Activated CD8-positive, alpha-beta memory T cell treated with anti-CD3 and anti-CD28 coated beads, Interleukin-2, amount 50 U/mL, for 48 hours (primary cell): ENCODE measurements at regions not wholly inside any gene's neighbourhood (a gene's known extent, or its start where the extent isn't known, plus 50 kb on each side); places are given as distances from the start of the nearest gene placed in this dataset.
"Not testable (repeated sequence)": the region's sequence is repeated elsewhere in the genome, so short reads cannot be mapped to it uniquely, and the experiment has no call there.

ENCODE experiments used
- DNase-seq: peaks from one replicate; pipeline ENCODE4 v3.0.0-alpha.2; 2020

DNA sequence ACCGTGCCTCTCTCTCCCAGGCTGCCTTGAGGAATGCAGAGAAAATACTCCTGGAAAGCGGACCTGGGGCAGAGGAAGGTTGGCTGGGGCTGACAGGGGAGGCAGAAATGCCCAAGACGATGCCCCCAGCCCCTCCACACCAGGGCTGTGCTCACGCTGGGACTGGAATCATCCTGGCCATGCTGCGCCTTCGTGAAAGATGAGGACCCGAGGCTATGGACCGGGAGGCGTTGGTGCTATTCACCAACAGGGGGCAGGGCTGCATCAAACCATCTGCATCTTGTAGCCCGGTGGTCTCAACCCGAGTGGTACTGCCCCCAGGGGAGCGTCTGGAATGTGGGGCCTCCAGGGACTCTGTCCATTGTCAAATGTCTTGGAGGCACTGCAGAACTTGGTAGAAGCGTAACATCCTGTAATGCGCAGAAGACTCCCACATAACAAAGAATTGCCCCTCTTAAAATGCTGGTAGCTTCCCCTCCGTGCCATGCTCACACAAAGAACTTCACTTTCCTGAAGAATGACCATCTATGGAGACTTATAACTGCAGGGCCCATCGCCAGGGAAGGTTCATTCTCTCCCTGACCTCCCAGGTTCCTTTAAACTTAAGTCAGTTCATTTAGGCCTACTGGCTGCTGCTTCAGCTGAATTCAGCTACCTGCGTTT is 251.2 kb downstream of the RRAGC start:
- DNase-seq = peak; percentile 57

DNA sequence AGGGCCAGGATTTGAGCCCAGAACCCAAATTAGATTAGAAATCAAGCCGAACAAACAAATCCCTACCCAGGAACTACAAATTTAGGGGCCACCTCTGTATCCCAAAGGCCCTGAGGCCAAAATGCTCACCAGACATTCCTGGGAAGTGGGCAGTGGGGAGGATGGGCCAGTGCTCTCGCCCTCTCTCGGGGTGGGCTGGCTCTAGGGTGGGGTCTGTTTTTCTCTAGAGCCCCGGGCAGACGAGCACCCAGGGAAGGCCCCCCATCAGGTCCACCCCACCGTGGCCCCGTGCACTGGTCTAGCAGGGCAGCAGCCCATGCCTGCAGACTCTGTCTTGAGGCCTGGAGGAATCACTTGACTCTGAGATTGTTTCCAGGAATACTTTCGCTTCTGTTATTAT is 252.0 kb downstream of the RRAGC start:
- no peak for DNase-seq

DNA sequence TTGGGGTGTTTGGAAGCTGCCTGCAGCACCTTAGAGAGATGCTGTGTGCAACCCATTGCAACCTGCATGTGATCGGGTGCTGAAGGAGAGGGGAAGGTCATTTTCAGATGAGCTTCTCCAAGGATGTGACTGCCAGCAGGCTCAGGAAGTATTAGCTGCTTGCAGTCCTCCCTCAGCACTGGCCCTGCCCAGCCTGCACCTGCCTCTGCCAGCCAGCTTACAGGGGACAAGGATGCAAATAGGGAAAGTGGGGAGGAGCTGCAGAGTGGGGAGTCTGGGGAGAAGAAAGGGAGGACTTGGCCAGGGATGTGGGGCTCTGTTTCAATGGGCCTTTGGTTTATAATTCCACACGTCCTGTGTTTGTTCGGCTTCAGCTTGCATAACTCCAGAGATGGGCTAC is 254.5 kb downstream of the RRAGC start:
- peak; percentile 8 for DNase-seq

DNA sequence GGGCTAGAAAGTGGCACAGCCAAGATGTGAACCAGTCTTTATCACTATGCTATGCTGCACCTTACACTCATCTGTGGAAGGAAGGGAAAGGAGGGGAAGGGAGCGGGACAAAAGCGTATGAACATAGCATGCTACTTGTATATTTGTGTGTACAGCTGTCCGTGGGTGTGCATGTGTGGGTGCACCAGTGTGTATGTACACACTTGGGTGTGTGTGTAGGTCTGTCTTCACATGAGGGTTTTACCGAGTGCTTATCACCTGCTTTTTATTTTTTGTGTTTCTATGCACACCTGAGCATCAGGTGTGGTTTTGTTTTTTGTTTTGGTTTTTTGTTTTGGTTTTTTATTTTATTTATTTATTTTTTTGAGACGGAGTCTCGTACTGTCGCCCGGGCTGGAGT is 255.7 kb downstream of the RRAGC start:
- DNase-seq = no peak

DNA sequence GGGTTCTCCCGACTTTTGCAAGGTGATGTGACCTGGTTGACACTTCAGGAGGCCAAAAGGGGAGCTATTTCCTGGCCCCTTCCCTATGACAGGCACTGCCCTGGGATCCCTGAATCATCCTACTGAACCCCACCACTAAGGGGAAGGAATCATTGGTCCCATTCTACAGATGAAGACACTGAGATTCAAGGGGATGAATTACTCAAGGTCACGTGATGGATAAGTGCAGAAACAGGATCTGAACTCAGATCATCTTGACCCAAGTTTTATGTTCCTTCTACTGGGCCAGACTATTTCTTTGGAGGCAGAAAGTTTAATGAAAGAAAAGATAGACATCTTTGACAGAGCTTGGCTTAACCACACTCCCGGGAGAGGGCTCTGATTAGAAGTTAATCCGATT is 258.7 kb downstream of the RRAGC start:
- DNase-seq = no peak

DNA sequence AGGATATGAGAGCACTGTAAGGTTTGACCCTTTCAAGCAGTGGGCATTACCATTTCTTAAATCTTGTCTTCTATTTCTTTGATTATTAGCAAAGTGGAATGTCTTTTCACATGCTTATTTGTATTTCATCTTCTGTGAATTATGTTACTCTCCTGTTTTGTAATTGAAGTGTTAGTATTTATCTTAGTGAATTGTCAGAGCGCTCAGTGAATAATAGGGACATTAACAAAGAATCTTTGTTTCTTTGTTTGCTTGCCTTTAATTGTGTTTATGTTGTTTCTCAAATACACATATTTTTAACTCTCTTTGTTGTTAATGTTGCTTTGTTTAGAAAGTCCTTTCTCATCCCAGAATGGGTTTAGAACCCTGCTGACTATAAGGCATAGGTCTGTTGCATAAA is 259.3 kb downstream of the RRAGC start:
- DNase-seq = no peak

DNA sequence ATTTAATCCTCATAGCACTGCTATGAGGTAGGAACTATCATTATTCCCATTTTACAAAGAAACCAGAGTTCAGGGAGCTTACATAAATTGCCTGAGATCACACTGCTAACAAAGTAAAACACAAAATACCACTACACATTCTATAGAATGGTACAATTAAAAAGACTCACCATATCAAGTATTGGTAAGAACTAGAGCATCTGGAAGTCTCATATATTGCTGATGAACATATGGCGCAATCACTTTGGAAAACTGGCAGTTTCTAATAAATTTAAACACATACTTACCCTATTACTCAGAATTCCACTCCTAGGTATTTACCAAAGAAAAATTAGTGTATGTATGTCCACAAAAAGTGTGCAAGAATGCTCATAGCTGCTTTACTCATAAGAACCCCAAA is 261.5 kb downstream of the RRAGC start:
- no peak for DNase-seq

DNA sequence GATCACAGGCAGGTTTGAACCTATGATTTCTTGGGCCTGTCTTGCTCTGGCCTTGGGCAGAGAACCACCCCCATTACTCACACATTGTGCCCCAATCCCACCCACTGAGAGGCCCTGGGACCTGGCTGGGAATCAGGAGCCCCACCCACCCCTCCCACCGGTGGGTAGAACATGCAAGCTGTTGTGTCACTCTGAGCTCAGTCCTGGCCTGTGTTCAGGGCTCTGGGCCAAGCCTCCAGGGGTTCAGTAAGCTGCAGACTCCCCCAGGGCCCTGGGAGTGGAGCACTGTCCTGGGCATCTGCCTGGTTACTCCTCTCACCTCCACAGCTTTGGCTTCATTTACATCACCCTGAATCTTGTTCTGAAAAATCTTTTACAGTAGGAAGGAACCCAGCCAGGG is 270.5 kb downstream of the RRAGC start:
- DNase-seq = no peak

DNA sequence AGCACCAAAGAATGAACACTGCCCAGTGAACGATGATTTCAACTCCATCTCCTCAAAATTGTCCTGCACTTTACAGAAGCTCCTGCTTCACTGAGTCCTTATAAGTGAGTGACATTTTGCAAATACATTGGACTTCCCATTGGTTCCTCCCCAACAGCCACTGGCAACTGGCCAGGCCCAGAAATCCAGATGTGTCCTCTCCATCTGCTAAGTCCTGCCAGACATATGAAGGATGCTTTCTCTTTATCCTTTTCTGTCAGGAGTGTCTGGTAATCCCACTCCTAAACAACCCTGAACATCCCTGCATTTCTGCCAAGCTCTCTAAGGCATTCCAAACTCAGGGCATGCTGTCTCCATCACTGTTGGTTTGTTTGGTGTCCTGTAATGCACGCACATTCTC is 271.8 kb downstream of the RRAGC start:
- no peak for DNase-seq

DNA sequence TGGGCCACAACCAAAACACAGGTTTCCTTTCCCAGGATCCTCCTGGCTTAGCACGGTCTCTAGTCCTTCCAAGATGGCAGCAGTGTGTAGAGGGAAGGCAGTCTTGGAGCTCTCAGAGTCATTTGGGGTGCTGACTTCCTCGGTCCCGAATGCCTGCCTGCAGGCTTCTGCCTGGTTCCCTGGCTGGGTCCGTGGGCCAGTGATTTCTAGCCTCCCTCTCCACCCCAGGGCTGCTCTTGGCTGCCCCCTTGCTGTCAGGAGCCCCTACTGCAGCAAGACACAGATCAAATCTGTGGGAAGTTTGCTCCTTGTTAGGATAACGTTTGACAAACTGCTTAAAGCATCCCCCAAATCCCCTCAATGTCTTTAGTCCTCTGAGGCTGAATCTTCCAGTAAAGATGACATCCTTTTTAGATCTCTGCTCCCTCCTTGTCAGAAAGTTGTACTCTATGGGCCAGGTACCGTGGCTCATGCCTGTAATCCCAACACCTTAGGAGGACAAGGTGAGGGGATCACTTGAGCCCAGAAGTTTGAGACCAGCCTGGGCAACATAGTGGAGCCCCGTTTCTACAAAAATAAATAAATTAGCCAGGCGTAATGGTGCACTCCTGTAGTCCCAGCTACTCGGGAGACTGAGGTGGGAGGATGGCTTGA is 272.5 kb downstream of the RRAGC start:
- DNase-seq = peak; percentile 81

DNA sequence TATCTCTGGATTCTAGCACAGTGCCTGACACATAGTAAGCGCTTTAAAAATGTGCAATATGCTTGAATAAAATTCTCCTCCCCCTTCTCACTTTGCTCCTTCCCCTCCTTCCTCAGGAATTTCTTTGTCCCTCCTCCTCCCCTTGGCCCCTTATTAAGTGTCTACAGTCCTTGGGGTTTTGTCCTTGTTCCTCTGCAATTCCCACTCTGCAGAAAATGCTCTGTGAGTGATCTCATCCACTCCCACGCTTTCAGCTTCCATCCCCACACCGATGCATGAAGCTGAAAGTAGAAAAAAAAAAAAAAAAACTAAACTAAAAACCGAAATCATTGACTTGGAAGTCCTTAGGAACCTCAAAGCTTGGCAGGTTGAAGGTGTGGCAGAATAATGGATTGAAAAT is 273.6 kb downstream of the RRAGC start:
- DNase-seq = no peak

DNA sequence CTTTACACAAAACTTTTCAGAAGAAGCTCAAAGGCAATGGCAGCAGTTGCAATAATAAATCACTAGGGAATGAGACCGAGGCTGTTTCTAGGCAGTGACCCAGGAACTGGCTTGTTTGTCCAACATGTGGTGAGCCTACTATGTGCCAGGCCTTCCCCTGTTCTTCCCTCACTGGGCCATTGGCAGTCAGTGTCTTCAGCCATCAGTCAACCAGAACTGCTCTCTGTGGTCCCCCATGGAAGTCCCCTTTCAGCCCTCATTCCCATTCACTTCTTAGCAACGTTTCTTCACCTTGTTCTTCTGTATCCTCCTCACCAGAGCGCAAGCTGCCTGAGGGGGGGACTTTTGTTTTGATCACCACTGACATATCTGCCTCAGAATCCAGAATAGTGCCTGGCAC is 274.1 kb downstream of the RRAGC start:
- peak; percentile 23 for DNase-seq

DNA sequence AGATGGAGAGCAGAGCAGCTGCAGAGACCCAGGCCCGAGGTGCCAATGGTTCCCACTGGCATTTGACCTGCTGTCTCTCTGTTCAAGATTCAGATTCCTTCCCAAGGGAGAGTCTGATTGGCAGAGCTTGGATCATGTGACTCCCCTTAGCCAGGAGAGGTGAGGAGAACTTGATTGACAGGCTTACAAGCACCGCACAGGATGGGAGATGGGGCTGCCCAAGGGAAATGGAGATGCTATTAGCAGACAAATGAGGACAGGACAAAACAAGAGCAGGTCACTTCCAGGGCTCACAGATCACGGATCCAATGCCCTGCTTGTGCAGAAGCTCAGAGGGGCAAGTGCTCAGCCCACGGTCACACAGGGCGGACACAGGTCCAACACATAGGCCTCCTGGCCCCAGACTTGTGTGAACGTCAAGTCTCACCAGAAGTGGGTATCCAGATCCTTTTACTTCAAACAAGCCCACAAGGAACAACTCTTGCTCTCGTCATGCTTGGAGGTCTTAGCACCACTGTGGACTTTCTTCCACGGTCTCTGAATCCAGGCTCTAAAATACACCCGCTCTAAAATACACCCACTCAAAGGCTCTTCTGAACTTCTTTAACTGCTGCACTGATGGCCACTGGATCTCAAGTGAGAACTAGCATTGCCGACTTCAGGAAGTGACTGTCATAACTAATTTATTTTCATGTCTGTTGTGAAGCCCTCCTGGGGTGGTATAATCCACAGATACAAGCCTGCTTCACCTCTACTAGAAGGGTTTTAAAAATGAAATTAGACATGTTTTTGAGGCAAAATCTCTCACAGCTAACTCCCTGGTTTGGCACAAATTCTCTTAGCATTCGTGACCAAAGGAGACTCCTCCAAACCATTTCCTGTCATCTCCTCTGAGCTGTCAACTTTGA is 274.9 kb downstream of the RRAGC start:
- peak; percentile 12 for DNase-seq

DNA sequence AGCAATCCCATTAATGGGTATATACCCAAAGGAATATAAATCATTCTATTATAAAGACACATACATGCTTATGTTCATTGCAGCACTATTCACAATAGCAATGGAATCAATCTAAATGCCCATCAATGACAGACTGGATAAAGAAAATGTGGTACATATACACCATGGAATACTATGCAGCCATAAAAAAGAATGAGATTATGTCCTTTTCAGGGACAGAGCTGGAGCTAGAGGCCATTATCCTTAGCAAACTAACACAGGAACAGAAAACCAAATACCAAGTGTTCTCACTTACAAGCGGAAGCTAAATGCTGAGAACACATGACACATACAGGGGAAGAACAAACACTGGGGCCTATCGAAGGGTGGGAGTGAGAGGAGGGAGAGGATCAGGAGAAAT is 276.3 kb downstream of the RRAGC start:
- not testable (repeated sequence) for DNase-seq

DNA sequence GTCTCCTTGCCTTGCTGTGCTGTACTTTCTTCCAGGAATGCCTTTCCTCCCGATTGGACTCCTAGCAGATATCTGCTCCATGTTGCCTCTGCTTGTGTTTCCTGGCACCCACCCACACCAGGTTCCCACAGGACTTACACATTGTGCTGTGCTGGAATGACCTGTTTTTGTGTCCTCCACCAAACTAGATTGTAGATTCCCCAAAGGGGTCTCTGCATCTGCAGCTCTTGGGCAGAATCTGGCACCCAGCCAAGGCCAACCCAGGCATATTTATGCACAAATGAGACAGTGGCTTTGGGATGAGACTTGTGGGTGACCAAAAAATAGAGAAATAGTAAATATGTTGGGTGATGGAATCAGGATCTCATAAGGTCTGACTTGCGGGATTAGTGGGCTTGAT is 278.2 kb downstream of the RRAGC start:
- DNase-seq = no peak

DNA sequence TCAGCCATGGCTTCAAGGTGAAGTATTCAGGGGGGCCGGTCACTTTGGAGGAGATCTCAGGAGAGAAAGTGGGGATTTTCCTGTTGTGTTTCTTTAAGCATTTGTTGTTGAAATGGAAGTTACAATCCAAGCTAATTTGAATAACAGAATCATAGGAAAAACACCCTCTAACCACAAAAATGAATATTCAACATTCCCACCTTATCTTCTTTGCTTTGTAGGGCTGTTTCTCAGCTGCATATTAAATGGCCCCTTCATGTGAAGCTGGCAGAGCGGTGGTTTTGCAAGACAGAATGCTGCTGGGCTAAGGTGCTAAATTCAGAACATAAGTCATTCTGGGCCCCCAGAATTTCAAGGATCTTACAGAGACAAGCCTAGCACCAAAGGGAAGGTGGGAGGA is 279.0 kb downstream of the RRAGC start:
- DNase-seq = no peak

DNA sequence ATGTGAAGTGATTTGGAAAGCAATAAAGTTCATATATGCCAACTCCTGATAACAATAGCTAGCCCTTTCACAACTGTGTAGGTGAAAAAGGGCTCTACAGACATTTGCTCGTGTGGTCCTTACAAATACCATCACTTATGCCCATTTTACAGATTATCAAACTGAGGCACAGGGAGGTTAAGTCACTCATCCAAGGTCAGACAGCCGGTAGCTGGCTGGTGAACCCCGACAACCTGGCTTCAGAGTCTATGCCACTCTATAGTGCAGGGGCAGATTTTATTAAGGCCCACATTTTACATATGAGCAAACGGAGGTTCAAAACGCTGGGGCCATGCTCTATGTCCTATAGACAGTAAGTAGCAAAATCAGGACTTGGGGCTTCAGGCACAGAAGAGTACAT is 280.5 kb downstream of the RRAGC start:
- DNase-seq = peak; percentile 23

DNA sequence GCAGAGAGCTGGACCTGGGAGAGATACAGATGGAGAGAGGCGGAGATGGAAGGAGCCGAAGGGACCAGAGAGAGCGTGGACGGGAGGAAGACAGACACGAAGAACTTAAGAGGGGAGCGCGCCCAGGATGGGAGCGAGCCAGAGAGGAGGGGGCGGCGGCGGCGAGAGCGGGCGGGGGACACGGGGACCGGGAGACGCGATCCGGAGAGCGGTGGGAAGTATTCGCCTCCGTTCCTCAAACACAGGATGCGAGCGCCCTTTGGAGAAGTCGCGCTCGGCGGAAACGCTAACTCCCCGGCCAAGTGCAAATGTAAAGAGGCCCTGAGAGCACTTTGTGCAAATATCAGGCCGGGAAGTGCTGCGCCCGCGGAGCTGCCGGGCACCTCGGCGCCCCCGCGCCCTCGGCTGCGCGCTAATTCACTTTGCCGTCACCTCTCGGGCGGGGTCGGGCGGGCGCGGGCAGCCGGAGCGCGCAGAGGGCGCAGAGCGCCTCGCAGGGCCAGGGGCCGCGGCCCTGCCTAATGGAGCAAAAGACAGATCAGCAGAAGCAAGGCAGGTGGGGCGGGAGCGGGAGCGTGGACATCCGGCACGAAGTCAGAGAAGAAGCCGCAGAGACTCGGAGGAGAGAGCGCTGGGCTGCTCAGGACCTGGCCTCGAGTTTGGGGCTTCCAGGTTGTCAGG is 281.2 kb downstream of the RRAGC start:
- peak; percentile 52 for DNase-seq

DNA sequence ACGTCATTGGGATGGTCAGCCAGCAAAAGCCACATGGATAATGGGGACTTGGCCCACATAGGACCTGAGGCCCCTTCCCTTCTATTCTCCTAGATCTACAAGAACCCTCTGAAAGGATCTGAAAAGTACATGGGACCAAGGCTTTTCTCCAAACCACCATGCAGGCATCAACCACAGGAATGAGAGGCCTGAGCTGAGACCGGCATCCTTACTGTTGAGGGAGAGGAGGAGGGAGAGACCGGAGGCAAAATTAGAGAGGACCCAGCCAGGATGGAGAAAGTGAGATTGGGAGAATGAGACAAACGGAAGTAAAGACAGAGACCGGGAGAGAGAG is 281.7 kb downstream of the RRAGC start:
- no peak for DNase-seq

DNA sequence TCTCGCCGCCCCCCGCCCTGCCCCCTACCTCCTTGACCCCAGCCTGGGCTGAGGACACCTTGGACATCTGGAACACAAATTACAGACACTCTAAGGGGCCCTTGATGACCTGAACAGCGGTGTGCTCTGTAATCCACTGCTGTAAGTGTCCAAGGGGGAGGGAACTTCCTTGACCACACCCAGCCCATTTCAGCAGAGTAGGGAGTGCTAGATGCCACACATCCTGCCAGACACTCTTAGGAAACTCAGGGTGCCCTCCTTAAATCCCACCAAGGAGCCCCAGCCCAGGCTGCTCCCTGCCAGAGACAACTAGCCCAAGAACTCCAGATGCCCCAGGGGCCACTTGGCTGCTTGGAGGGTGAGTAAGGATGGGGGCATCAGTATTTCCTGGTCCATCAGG is 282.2 kb downstream of the RRAGC start:
- peak; percentile 30 for DNase-seq

DNA sequence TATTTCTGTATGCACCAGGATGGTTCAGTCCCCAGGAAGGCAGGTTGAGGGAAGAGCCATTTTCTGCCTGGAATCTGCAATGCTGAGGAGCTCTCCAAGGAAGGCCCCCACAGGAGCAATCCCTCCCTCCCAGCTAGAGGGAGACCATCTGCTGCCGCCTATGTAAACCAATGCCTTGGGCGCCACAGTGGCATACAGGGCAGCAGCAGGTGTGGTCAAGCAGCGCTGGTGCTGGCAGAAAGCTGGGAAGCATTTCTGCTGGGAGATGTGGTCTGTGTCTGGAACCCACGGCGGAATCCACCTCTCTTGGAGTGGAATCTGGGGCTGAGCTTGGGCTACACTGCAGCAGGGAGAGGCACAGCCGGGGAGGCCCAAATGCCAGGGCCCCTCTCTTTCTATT is 283.3 kb downstream of the RRAGC start:
- DNase-seq = peak; percentile 32

DNA sequence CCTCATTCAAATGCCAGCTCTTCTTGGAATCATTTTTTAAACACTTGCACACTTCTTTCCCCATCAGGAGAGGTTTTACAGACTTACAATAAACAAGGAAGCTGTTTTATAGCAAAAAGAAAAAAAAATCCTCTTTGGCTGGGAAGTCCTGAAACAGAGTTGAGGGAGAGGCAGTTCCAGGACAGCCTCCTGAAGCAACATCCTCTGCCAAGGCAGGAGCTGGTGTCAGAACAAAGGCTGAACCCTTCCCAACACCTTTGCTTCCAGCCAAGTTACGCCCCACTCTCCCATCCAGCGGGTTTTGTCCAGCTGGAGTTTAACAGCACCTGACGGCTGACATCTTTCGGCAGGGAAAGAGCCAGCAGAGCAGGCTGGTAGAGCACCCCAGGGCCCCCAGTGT is 287.8 kb downstream of the RRAGC start:
- DNase-seq = no peak

DNA sequence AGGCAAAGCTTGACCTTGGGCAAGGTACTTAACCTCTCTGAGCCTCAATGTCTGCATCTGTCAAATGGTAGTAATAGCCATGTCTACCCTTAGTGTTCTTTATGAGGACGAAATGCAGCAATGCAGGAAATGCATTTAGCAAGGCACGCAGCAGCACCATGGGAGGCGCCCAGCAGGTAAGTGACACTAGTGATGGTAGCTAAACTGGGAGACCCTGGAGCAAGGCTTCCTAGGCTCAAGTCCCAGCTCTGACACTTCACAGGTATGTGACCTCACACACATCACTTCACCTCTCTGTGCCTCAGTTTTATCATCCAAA is 289.0 kb downstream of the RRAGC start:
- DNase-seq = no peak
